ENCODE measurements at regions not wholly inside any gene's neighbourhood (a gene's known extent, or its start where the extent isn't known, plus 50 kb on each side); places are given as distances from the start of the nearest gene placed in this dataset.

- Histone ChIP-seq H3K9me3 (no peaks in the 10 kb centered on the region), H3K36me3 (no peaks in the 10 kb centered on the region), H3K4me3 (no peak overlapping the region), H3K4me1 (no peaks in the 10 kb centered on the region), H3K27ac (no peak overlapping the region), H3K27me3 (no peaks in the 10 kb centered on the region)
- no peak for TF ChIP-seq POLR2A (IDR thresholded peaks at IDR 0.05)
- TF ChIP-seq, protein P1, sequence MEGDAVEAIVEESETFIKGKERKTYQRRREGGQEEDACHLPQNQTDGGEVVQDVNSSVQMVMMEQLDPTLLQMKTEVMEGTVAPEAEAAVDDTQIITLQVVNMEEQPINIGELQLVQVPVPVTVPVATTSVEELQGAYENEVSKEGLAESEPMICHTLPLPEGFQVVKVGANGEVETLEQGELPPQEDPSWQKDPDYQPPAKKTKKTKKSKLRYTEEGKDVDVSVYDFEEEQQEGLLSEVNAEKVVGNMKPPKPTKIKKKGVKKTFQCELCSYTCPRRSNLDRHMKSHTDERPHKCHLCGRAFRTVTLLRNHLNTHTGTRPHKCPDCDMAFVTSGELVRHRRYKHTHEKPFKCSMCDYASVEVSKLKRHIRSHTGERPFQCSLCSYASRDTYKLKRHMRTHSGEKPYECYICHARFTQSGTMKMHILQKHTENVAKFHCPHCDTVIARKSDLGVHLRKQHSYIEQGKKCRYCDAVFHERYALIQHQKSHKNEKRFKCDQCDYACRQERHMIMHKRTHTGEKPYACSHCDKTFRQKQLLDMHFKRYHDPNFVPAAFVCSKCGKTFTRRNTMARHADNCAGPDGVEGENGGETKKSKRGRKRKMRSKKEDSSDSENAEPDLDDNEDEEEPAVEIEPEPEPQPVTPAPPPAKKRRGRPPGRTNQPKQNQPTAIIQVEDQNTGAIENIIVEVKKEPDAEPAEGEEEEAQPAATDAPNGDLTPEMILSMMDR (IDR thresholded peaks at IDR 0.05), result no peak
- DNase-seq, result no peak
Observed at GRCh38 chr4:17126321-17126966, 228.0 kb upstream of the LDB2 start.

GRCh38 chr4:17124767-17125166 is 226.3 kb upstream of the LDB2 start:
- no peaks in the 10 kb centered on the region for H3K36me3 ChIP-seq
- no peaks in the 10 kb centered on the region for H3K4me1 ChIP-seq
- TF ChIP-seq, protein P1 (IDR thresholded peaks at IDR 0.05), result no peak
- no peak for TF ChIP-seq POLR2A (IDR thresholded peaks at IDR 0.05)
- no peaks in the 10 kb centered on the region for H3K27me3 ChIP-seq
- H3K4me3 ChIP-seq, result no peak overlapping the region
- no peak overlapping the region for H3K27ac ChIP-seq
- no peak for DNase-seq
- H3K9me3 ChIP-seq, result no peaks in the 10 kb centered on the region

GRCh38 chr4:17120761-17121160 is 222.3 kb upstream of the LDB2 start:
- no peaks in the 10 kb centered on the region for H3K36me3 ChIP-seq
- H3K9me3 ChIP-seq, result no peaks in the 10 kb centered on the region
- H3K4me3 ChIP-seq, result no peak overlapping the region
- TF ChIP-seq, protein P1 (IDR thresholded peaks at IDR 0.05), result no peak
- no peaks in the 10 kb centered on the region for H3K27me3 ChIP-seq
- no peak for DNase-seq
- H3K27ac ChIP-seq, result no peak overlapping the region
- no peaks in the 10 kb centered on the region for H3K4me1 ChIP-seq

- H3K4me3 ChIP-seq, result no peak overlapping the region
- H3K27me3 ChIP-seq, result no peaks in the 10 kb centered on the region
- TF ChIP-seq, protein P1 (IDR thresholded peaks at IDR 0.05), result no peak
- no peak for TF ChIP-seq POLR2A (IDR thresholded peaks at IDR 0.05)
- no peaks in the 10 kb centered on the region for H3K4me1 ChIP-seq
- no peaks in the 10 kb centered on the region for H3K36me3 ChIP-seq
- DNase-seq, result no peak
- H3K9me3 ChIP-seq, result no peaks in the 10 kb centered on the region
- H3K27ac ChIP-seq, result no peak overlapping the region
Observed at GRCh38 chr4:17117746-17118145, 219.3 kb upstream of the LDB2 start.

GRCh38 chr4:17115583-17115982 is 217.1 kb upstream of the LDB2 start:
- TF ChIP-seq POLR2A (IDR thresholded peaks at IDR 0.05), result no peak
- TF ChIP-seq, protein P1 (IDR thresholded peaks at IDR 0.05), result no peak
- DNase-seq, result no peak
- no peaks in the 10 kb centered on the region for H3K36me3 ChIP-seq
- H3K27me3 ChIP-seq, result no peaks in the 10 kb centered on the region
- H3K9me3 ChIP-seq, result no peaks in the 10 kb centered on the region
- H3K27ac ChIP-seq, result no peak overlapping the region
- no peaks in the 10 kb centered on the region for H3K4me1 ChIP-seq
- H3K4me3 ChIP-seq, result no peak overlapping the region

- TF ChIP-seq POLR2A (IDR thresholded peaks at IDR 0.05), result no peak
- TF ChIP-seq, protein P1 (IDR thresholded peaks at IDR 0.05), result no peak
Observed at GRCh38 chr4:17112292-17112659, 213.8 kb upstream of the LDB2 start.

More at GRCh38 chr4:17112292-17112659, 213.8 kb upstream of the LDB2 start:
- H3K36me3 ChIP-seq, result no peaks in the 10 kb centered on the region
- H3K4me1 ChIP-seq, result no peaks in the 10 kb centered on the region
- H3K9me3 ChIP-seq, result no peaks in the 10 kb centered on the region
- no peak overlapping the region for H3K4me3 ChIP-seq
- no peak overlapping the region for H3K27ac ChIP-seq
- no peak for DNase-seq
- no peaks in the 10 kb centered on the region for H3K27me3 ChIP-seq
